C4-2B (cell line): ENCODE measurements at regions not wholly inside any gene's neighbourhood (a gene's known extent, or its start where the extent isn't known, plus 50 kb on each side); places are given as distances from the start of the nearest gene placed in this dataset.

Source experiments
- CTCF ChIP-seq: fragments of 450-650 bp; conservative IDR thresholded peaks from 2 replicates; pipeline ENCODE4 v1.5.1; 2017; ENCODE audit warnings: mild to moderate bottlenecking
- ZFX ChIP-seq: fragments of 450-650 bp; IDR thresholded peaks from 2 replicates; pipeline ENCODE4 v1.6.1; 2017

GRCh38 chr10:11677480-11677879, 64.7 kb upstream of the ECHDC3 start:
- TF ChIP-seq CTCF (no peak), ZFX (no peak)
